CD14-positive monocyte (primary cell): ENCODE measurements at regions not wholly inside any gene's neighbourhood (a gene's known extent, or its start where the extent isn't known, plus 50 kb on each side); places are given as distances from the start of the nearest gene placed in this dataset.

Source experiments
- DNase-seq, 3 donors: peaks; one replicate each; pipeline ENCODE4 v3.0.0-alpha.2; 2011 to 2022
- H2AFZ ChIP-seq: 2 replicates; pipeline ENCODE4 v1.6.0; 2012; ENCODE audit warnings: mild to moderate bottlenecking, low read depth, low read length, inconsistent platforms; ENCODE audit not compliant: insufficient read depth, poor library complexity, severe bottlenecking
- H3K27ac ChIP-seq, 2 donors: 1 replicate in 1 of 2; 2 replicates in 1 of 2; pipeline ENCODE4 v1.5.1; 2012 to 2013; ENCODE audit warnings: low read length in 2 of 2, control low read depth in 1 of 2, inconsistent platforms in 1 of 2, low read depth in 1 of 2, mild to moderate bottlenecking in 1 of 2
- H3K27me3 ChIP-seq, 2 donors: one replicate each; pipeline versions ENCODE4 v1.6.0 to v1.6.1; 2011 to 2013; ENCODE audit warnings: low read length in 2 of 2; ENCODE audit not compliant: control insufficient read depth in 2 of 2, insufficient read depth in 2 of 2
- H3K36me3 ChIP-seq, 2 donors: replicated peaks in 1 of 2; 1 replicate in 1 of 2; 2 replicates in 1 of 2; pipeline versions ENCODE4 v1.5.1 to v1.6.1; 2012 to 2013; ENCODE audit warnings: low read length in 2 of 2, control low read depth in 1 of 2, inconsistent platforms in 1 of 2, mild to moderate bottlenecking in 1 of 2; ENCODE audit not compliant: insufficient read depth in 2 of 2, control insufficient read depth in 1 of 2
- H3K4me1 ChIP-seq, 2 donors: 1 replicate in 1 of 2; 2 replicates in 1 of 2; pipeline versions ENCODE4 v1.5.1 to v1.6.1; 2012 to 2013; ENCODE audit warnings: low read length in 2 of 2, control low read depth in 1 of 2, inconsistent platforms in 1 of 2, mild to moderate bottlenecking in 1 of 2, moderate library complexity in 1 of 2; ENCODE audit not compliant: insufficient read depth in 2 of 2, control insufficient read depth in 1 of 2
- H3K4me2 ChIP-seq: replicated peaks from 2 replicates; pipeline ENCODE3; 2012; ENCODE audit warnings: low read length, moderate library complexity, mild to moderate bottlenecking; ENCODE audit not compliant: poor library complexity, severe bottlenecking; ENCODE audit errors: extremely low read depth
- H3K4me3 ChIP-seq, 3 experiments: fragments of 200-600 bp in 1 of 3; sonication (generic) in 1 of 3; replicated peaks in 1 of 3; 1 replicate in 2 of 3; 2 replicates in 1 of 3; pipeline ENCODE4 v1.5.1; 2011 to 2013; ENCODE audit warnings: low read length in 3 of 3, mild to moderate bottlenecking in 3 of 3, control low read depth in 2 of 3, low read depth in 2 of 3, inconsistent platforms in 1 of 3, moderate library complexity in 1 of 3
- H3K79me2 ChIP-seq: 2 replicates; pipeline ENCODE4 v1.6.0; 2012; ENCODE audit warnings: mild to moderate bottlenecking, control low read depth, inconsistent platforms, low read length, moderate library complexity; ENCODE audit not compliant: insufficient read depth
- H3K9ac ChIP-seq: 2 replicates; pipeline ENCODE4 v1.6.0; 2017; ENCODE audit warnings: low read length, mild to moderate bottlenecking; ENCODE audit not compliant: insufficient read depth, poor library complexity, severe bottlenecking
- H3K9me3 ChIP-seq, 2 donors: replicated peaks in 1 of 2; 1 replicate in 1 of 2; 2 replicates in 1 of 2; pipeline versions ENCODE4 v1.5.1 to v1.6.1; 2012 to 2013; ENCODE audit warnings: low read length in 2 of 2, control low read depth in 1 of 2; ENCODE audit not compliant: control insufficient read depth in 1 of 2, insufficient read depth in 1 of 2
- H4K20me1 ChIP-seq: 2 replicates; pipeline ENCODE4 v1.6.0; 2012; ENCODE audit warnings: mild to moderate bottlenecking, low read length, control low read depth, moderate library complexity; ENCODE audit not compliant: insufficient read depth
- H3K27ac Mint-ChIP-seq, 7 donors: one replicate each; pipeline ENCODE4 v1.8.0; 2020; ENCODE audit warnings: mild to moderate bottlenecking in 7 of 7, mixed read lengths in 7 of 7, moderate library complexity in 6 of 7, inconsistent platforms in 2 of 7
- H3K27me3 Mint-ChIP-seq, 3 donors: one replicate each; pipeline ENCODE4 v1.8.0; 2021 to 2022; ENCODE audit warnings: low read depth in 3 of 3, mild to moderate bottlenecking in 3 of 3, mixed read lengths in 3 of 3, moderate library complexity in 3 of 3, inconsistent platforms in 1 of 3
- H3K36me3 Mint-ChIP-seq, 2 donors: one replicate each; pipeline ENCODE4 v1.8.0; 2020; ENCODE audit warnings: mixed read lengths in 2 of 2, inconsistent platforms in 1 of 2, mild to moderate bottlenecking in 1 of 2
- H3K4me1 Mint-ChIP-seq: one replicate; pipeline ENCODE4 v1.8.0; 2020; ENCODE audit warnings: mild to moderate bottlenecking, mixed read lengths
- H3K4me3 Mint-ChIP-seq, 2 donors: one replicate each; pipeline ENCODE4 v1.8.0; 2020; ENCODE audit warnings: mild to moderate bottlenecking in 2 of 2, mixed read lengths in 2 of 2, moderate library complexity in 1 of 2
- H3K9me3 Mint-ChIP-seq, 7 donors: one replicate each; pipeline ENCODE4 v1.8.0; 2020 to 2022; ENCODE audit warnings: mixed read lengths in 7 of 7, mild to moderate bottlenecking in 6 of 7, moderate library complexity in 6 of 7, inconsistent platforms in 2 of 7
- CTCF ChIP-seq: fragments of 200-600 bp; IDR thresholded peaks from one replicate; pipeline ENCODE4 v1.8.0; 2022; ENCODE audit warnings: antibody characterized with exemption, mild to moderate bottlenecking
- WGBS: methylation state at CpG from one replicate; pipeline ENCODE4 v1.1.5; 2013; ENCODE audit warnings: missing lambda C conversion rate; ENCODE audit not compliant: insufficient coverage; 5-methylcytosine and 5-hydroxymethylcytosine counted together
- intact Hi-C, 2 donors: fragments of 100-400 bp; cut with micrococcal nuclease; formaldehyde crosslinking; loops; one replicate each; pipeline versions ENCODE4 v1.15.0 to v1.15.1; 2023

GRCh38 chr13:111948281-111948680 lies 118.7 kb upstream of the SOX1 start:
- Mint-ChIP-seq H3K27me3 (peaks cover 0 to 1% (median 0%) of the 10 kb centered on the region in 3 donors), H3K9me3 (peaks cover 9 to 29% (median 24%) of the 10 kb centered on the region in 7 donors), H3K36me3 (no peaks in the 10 kb centered on the region), H3K4me3 (no peak overlapping the region), H3K4me1 (no peaks in the 10 kb centered on the region), H3K27ac (no peak overlapping the region)
- Histone ChIP-seq H3K4me2 (no peak overlapping the region), H4K20me1 (no peaks in the 10 kb centered on the region), H3K79me2 (no peaks in the 10 kb centered on the region), H3K4me1 (no peaks in the 10 kb centered on the region), H3K27ac (no peak overlapping the region), H3K36me3 (no peaks in the 10 kb centered on the region), H3K27me3 (no peaks in the 10 kb centered on the region), H3K4me3 (no peak overlapping the region), H3K9ac (no peak overlapping the region), H2AFZ (no peak overlapping the region), H3K9me3 (peaks cover 31 to 40% of the 10 kb centered on the region in 2 donors)
- intact Hi-C loops, result no loop called here
- TF ChIP-seq CTCF, result no peak
- 88% methylated on average over 11 of the region's 11 CpGs for WGBS
- DNase-seq, result no peak

GRCh38 chr13:111948811-111949210 lies 118.1 kb upstream of the SOX1 start:
- Mint-ChIP-seq H3K27me3 (peaks cover 0 to 1% (median 0%) of the 10 kb centered on the region in 3 donors), H3K27ac (no peak overlapping the region), H3K36me3 (no peaks in the 10 kb centered on the region), H3K4me1 (no peaks in the 10 kb centered on the region), H3K4me3 (no peak overlapping the region), H3K9me3 (peaks cover 9 to 31% (median 24%) of the 10 kb centered on the region in 7 donors)
- peaks cover 31 to 45% of the 10 kb centered on the region in 2 donors for H3K9me3 ChIP-seq
- no peaks in the 10 kb centered on the region for H3K27me3 ChIP-seq
- no peak for DNase-seq
- WGBS, result 92% methylated on average over 7 of the region's 7 CpGs
- H2AFZ ChIP-seq, result no peak overlapping the region
- no peak overlapping the region for H3K9ac ChIP-seq
- intact Hi-C loops, result no loop called here
- no peak overlapping the region for H3K27ac ChIP-seq
- H4K20me1 ChIP-seq, result no peaks in the 10 kb centered on the region
- no peak overlapping the region for H3K4me2 ChIP-seq
- no peak overlapping the region for H3K4me3 ChIP-seq
- TF ChIP-seq CTCF, result no peak
- no peaks in the 10 kb centered on the region for H3K79me2 ChIP-seq
- no peaks in the 10 kb centered on the region for H3K4me1 ChIP-seq
- no peaks in the 10 kb centered on the region for H3K36me3 ChIP-seq
